ENCODE measurements at regions not wholly inside any gene's neighbourhood (a gene's known extent, or its start where the extent isn't known, plus 50 kb on each side); places are given as distances from the start of the nearest gene placed in this dataset.
A peak's percentile ranks its signal among the peaks of the same experiment; 100 is the strongest.
"Not testable (repeated sequence)": the region's sequence is repeated elsewhere in the genome, so short reads cannot be mapped to it uniquely, and the experiment has no call there.

DNA sequence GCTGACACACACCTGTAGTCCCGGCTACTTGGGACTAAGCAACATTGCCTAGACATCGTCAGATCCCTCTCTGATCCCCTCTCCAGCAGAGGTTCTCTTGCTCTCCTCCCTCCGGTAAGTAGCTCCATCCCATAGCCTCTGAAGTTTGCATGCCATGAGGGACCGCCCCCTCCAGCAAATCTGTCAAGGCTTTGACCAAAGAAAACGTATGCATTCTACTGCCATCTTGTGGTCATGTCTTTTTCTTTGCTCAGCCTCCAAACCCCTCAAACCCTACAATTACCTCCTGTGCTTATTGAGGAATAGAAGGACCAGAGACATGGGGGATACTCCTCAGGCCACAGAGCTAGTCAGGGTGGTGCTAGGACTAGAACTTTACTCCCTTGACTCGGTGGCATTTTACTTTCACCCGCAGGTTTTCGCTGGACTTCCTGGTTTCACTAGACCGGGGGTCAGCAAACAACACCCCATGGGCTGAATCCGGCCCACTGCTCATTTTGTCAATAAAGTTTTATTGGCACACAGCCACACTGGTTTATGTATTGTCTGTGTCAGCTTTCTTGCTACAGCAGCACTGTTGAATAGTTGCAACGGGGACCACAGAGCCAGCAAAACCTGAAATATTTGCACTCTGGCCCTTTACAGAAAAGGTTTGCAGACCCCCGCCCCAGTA is 202.6 kb upstream of the FOXK1 start:
- Histone ChIP-seq H3K27me3 (ENCODE audit: control insufficient read depth, insufficient read depth, low read length) (peaks cover 10% of the 10 kb centered on the region), H3K9me3 (ENCODE audit: control insufficient read depth, insufficient read depth, low read depth, low read length) (0 out of 2 replicates have a peak, but pooled peaks cover 4% of the 10 kb centered on the region), H3K4me1 (ENCODE audit: control insufficient read depth, insufficient read depth, low read length) (no peaks in the 10 kb centered on the region), H3K36me3 (ENCODE audit: control insufficient read depth, insufficient read depth, low read length) (no peaks in the 10 kb centered on the region), H3K27ac (ENCODE audit: low read length) (no peak overlapping the region), H3K4me3 (ENCODE audit: low read depth in 2 of 2, low read length in 2 of 2) (no peak overlapping the region)
- no TSS peak for BruUV-seq (replicated peaks)
- in situ Hi-C loops (cut with HindIII; ENCODE audit: low pct_unique_long_range_greater_than_20kb, low sequenced_read_pairs) (no loop called here), intact Hi-C loops (cut with micrococcal nuclease; ENCODE audit: unreplicated experiment) (no loop called here)
- peak; percentile 18 for DNase-seq (ENCODE audit: low read depth, low spot score)
- no peak for TF ChIP-seq REST (IDR thresholded peaks at IDR 0.05; ENCODE audit: insufficient read depth in 1 of 2, low read depth in 2 of 2, low read length in 1 of 2)
- TF ChIP-seq, protein P1, sequence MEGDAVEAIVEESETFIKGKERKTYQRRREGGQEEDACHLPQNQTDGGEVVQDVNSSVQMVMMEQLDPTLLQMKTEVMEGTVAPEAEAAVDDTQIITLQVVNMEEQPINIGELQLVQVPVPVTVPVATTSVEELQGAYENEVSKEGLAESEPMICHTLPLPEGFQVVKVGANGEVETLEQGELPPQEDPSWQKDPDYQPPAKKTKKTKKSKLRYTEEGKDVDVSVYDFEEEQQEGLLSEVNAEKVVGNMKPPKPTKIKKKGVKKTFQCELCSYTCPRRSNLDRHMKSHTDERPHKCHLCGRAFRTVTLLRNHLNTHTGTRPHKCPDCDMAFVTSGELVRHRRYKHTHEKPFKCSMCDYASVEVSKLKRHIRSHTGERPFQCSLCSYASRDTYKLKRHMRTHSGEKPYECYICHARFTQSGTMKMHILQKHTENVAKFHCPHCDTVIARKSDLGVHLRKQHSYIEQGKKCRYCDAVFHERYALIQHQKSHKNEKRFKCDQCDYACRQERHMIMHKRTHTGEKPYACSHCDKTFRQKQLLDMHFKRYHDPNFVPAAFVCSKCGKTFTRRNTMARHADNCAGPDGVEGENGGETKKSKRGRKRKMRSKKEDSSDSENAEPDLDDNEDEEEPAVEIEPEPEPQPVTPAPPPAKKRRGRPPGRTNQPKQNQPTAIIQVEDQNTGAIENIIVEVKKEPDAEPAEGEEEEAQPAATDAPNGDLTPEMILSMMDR (IDR thresholded peaks at IDR 0.05): peak; percentile 84
- ATAC-seq: peak; percentile 96
- CTCF ChIA-PET: interaction anchor here (1.2 kb wide), 1 partner anchor 253 kb away, joined by 3 read pairs; no protein-coding TSS in a partner anchor
- POLR2A ChIA-PET: no interaction called here

DNA sequence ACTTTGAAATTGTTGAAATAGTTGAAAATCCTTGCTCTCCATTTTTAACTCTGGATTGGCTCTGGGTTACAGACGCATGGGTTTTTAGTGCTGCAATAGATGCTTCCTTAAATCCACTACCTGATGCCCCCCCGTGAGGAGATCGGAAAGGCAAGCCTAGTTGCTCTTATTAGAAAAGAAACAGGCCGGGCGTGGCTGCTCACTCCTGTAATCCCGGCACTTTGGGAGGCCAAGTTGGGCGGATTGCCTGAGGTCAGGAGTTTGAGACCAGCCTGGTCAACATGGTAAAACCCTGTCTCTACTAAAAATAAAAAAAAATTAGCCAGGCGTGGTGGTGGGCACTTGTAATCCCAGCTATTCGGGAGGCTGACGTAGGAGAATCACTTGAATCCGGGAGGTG is 202.0 kb upstream of the FOXK1 start:
- intact Hi-C loops (cut with micrococcal nuclease; ENCODE audit: unreplicated experiment); H3K4me3 ChIP-seq (ENCODE audit: low read depth in 2 of 2, low read length in 2 of 2); DNase-seq (ENCODE audit: low read depth, low spot score); H3K36me3 ChIP-seq (ENCODE audit: control insufficient read depth, insufficient read depth, low read length); H3K4me1 ChIP-seq (ENCODE audit: control insufficient read depth, insufficient read depth, low read length); H3K27ac ChIP-seq (ENCODE audit: low read length); in situ Hi-C loops (cut with HindIII; ENCODE audit: low pct_unique_long_range_greater_than_20kb, low sequenced_read_pairs); H3K27me3 ChIP-seq (ENCODE audit: control insufficient read depth, insufficient read depth, low read length); POLR2A ChIA-PET; BruUV-seq (replicated peaks); ATAC-seq; H3K9me3 ChIP-seq (ENCODE audit: control insufficient read depth, insufficient read depth, low read depth, low read length): not testable (repeated sequence)
- CTCF ChIA-PET: interaction anchor here (1.2 kb wide), 1 partner anchor 254 kb away, joined by 3 read pairs; no protein-coding TSS in a partner anchor

- intact Hi-C loops (cut with micrococcal nuclease; ENCODE audit: unreplicated experiment): no loop called here
- ChIA-PET CTCF (no interaction called here), POLR2A (no interaction called here)
- Histone ChIP-seq H3K4me3 (ENCODE audit: low read depth in 2 of 2, low read length in 2 of 2) (no peak overlapping the region), H3K4me1 (ENCODE audit: control insufficient read depth, insufficient read depth, low read length) (no peaks in the 10 kb centered on the region), H3K27ac (ENCODE audit: low read length) (no peak overlapping the region), H3K9me3 (ENCODE audit: control insufficient read depth, insufficient read depth, low read depth, low read length) (0 out of 2 replicates have a peak, but pooled peaks cover 4% of the 10 kb centered on the region), H3K27me3 (ENCODE audit: control insufficient read depth, insufficient read depth, low read length) (no peaks in the 10 kb centered on the region), H3K36me3 (ENCODE audit: control insufficient read depth, insufficient read depth, low read length) (no peaks in the 10 kb centered on the region)
- no TSS peak for BruUV-seq (replicated peaks)
- ATAC-seq: no peak
- DNase-seq (ENCODE audit: low read depth, low spot score): no peak
- in situ Hi-C loops (cut with HindIII; ENCODE audit: low pct_unique_long_range_greater_than_20kb, low sequenced_read_pairs): no loop called here
- TF ChIP-seq REST (IDR thresholded peaks at IDR 0.05; ENCODE audit: insufficient read depth in 1 of 2, low read depth in 2 of 2, low read length in 1 of 2): no peak
- TF ChIP-seq SIN3A (IDR thresholded peaks at IDR 0.05; ENCODE audit: borderline replicate concordance, insufficient read depth, low read depth, low read length): no peak
- TF ChIP-seq TCF7L2 (IDR thresholded peaks at IDR 0.05; ENCODE audit: low read depth, low read length): no peak
Observed at GRCh38 chr7:4483851-4484250, 198.2 kb upstream of the FOXK1 start.

Data from Panc1 (cell line).